ENCODE measurements at regions not wholly inside any gene's neighbourhood (a gene's known extent, or its start where the extent isn't known, plus 50 kb on each side); places are given as distances from the start of the nearest gene placed in this dataset.

GRCh38 chr1:238465449-238465848 is 574.7 kb upstream of the ZP4 start:
- peak overlapping the region; percentile 39 for H3K4me2 ChIP-seq (ENCODE audit: low read length)
- Mint-ChIP-seq H3K27ac (ENCODE audit: unreplicated experiment) (no peak overlapping the region), H3K9me3 (ENCODE audit: unreplicated experiment) (no peaks in the 10 kb centered on the region), H3K4me1 (ENCODE audit: low read depth, unreplicated experiment) (peaks cover 13% of the 10 kb centered on the region), H3K4me3 (ENCODE audit: unreplicated experiment) (no peak overlapping the region), H3K27me3 (ENCODE audit: low read depth, unreplicated experiment) (no peaks in the 10 kb centered on the region), H3K36me3 (ENCODE audit: low read depth, unreplicated experiment) (no peaks in the 10 kb centered on the region)
- no peak overlapping the region for H3K9ac ChIP-seq (ENCODE audit: low read length)
- H3K4me1 ChIP-seq (ENCODE audit: insufficient read depth, low read length), result peaks cover 7% of the 10 kb centered on the region
- no peak overlapping the region for H2AFZ ChIP-seq (ENCODE audit: low read depth, low read length)
- DNase-seq (ENCODE audit: low read depth) (peak; percentile 50), FAIRE-seq (no peak)
- no peak overlapping the region for H3K27ac ChIP-seq (ENCODE audit: low read depth, low read length)
- H3K27me3 ChIP-seq (ENCODE audit: insufficient read depth, low read length), result no peaks in the 10 kb centered on the region
- no peaks in the 10 kb centered on the region for H3K9me3 ChIP-seq (ENCODE audit: insufficient read depth, low read depth, low read length)
- H3K79me2 ChIP-seq (ENCODE audit: insufficient read depth, low read length), result no peaks in the 10 kb centered on the region
- no peak overlapping the region for H3K4me3 ChIP-seq (ENCODE audit: insufficient read depth, low read depth, low read length)
- H4K20me1 ChIP-seq (ENCODE audit: insufficient read depth, low read length), result no peaks in the 10 kb centered on the region
- TF ChIP-seq CTCF (IDR thresholded peaks at IDR 0.05; ENCODE audit: insufficient read depth, low read depth, low read length), result no peak
- TF ChIP-seq EZH2 (IDR thresholded peaks at IDR 0.05; ENCODE audit: insufficient read depth, low read length), result no peak
- H3K36me3 ChIP-seq (ENCODE audit: insufficient read depth, low read length), result no peaks in the 10 kb centered on the region

GRCh38 chr1:238458899-238459298 is 568.2 kb upstream of the ZP4 start:
- Histone ChIP-seq H3K36me3 (ENCODE audit: insufficient read depth, low read length) (no peaks in the 10 kb centered on the region), H3K4me2 (ENCODE audit: low read length) (no peak overlapping the region), H2AFZ (ENCODE audit: low read depth, low read length) (peak overlapping the region; percentile 19), H3K4me3 (ENCODE audit: insufficient read depth, low read depth, low read length) (no peak overlapping the region), H3K9ac (ENCODE audit: low read length) (no peak overlapping the region), H3K9me3 (ENCODE audit: insufficient read depth, low read depth, low read length) (no peaks in the 10 kb centered on the region), H3K4me1 (ENCODE audit: insufficient read depth, low read length) (no peaks in the 10 kb centered on the region), H3K27me3 (ENCODE audit: insufficient read depth, low read length) (no peaks in the 10 kb centered on the region), H4K20me1 (ENCODE audit: insufficient read depth, low read length) (no peaks in the 10 kb centered on the region), H3K27ac (ENCODE audit: low read depth, low read length) (no peak overlapping the region), H3K79me2 (ENCODE audit: insufficient read depth, low read length) (no peaks in the 10 kb centered on the region)
- Mint-ChIP-seq H3K9me3 (ENCODE audit: unreplicated experiment) (no peaks in the 10 kb centered on the region), H3K27me3 (ENCODE audit: low read depth, unreplicated experiment) (no peaks in the 10 kb centered on the region), H3K36me3 (ENCODE audit: low read depth, unreplicated experiment) (no peaks in the 10 kb centered on the region), H3K4me1 (ENCODE audit: low read depth, unreplicated experiment) (no peaks in the 10 kb centered on the region), H3K27ac (ENCODE audit: unreplicated experiment) (peak overlapping the region; percentile 47), H3K4me3 (ENCODE audit: unreplicated experiment) (no peak overlapping the region)
- FAIRE-seq, result no peak
- TF ChIP-seq CTCF (IDR thresholded peaks at IDR 0.05; ENCODE audit: insufficient read depth, low read depth, low read length) (no peak), EZH2 (IDR thresholded peaks at IDR 0.05; ENCODE audit: insufficient read depth, low read length) (no peak)
- no peak for DNase-seq (ENCODE audit: low read depth)

GRCh38 chr1:238457610-238458009 is 566.9 kb upstream of the ZP4 start:
- Mint-ChIP-seq H3K4me3 (ENCODE audit: unreplicated experiment) (no peak overlapping the region), H3K27me3 (ENCODE audit: low read depth, unreplicated experiment) (no peaks in the 10 kb centered on the region), H3K27ac (ENCODE audit: unreplicated experiment) (no peak overlapping the region)

More at GRCh38 chr1:238457610-238458009, 566.9 kb upstream of the ZP4 start:
- no peak overlapping the region for H2AFZ ChIP-seq (ENCODE audit: low read depth, low read length)
- Mint-ChIP-seq H3K36me3 (ENCODE audit: low read depth, unreplicated experiment) (no peaks in the 10 kb centered on the region), H3K9me3 (ENCODE audit: unreplicated experiment) (no peaks in the 10 kb centered on the region), H3K4me1 (ENCODE audit: low read depth, unreplicated experiment) (no peaks in the 10 kb centered on the region)
- no peaks in the 10 kb centered on the region for H3K79me2 ChIP-seq (ENCODE audit: insufficient read depth, low read length)
- no peaks in the 10 kb centered on the region for H3K9me3 ChIP-seq (ENCODE audit: insufficient read depth, low read depth, low read length)
- H3K36me3 ChIP-seq (ENCODE audit: insufficient read depth, low read length), result no peaks in the 10 kb centered on the region
- no peak overlapping the region for H3K27ac ChIP-seq (ENCODE audit: low read depth, low read length)
- H3K4me3 ChIP-seq (ENCODE audit: insufficient read depth, low read depth, low read length), result no peak overlapping the region
- H3K4me1 ChIP-seq (ENCODE audit: insufficient read depth, low read length), result no peaks in the 10 kb centered on the region
- no peak for TF ChIP-seq CTCF (IDR thresholded peaks at IDR 0.05; ENCODE audit: insufficient read depth, low read depth, low read length)
- no peak overlapping the region for H3K4me2 ChIP-seq (ENCODE audit: low read length)
- no peaks in the 10 kb centered on the region for H3K27me3 ChIP-seq (ENCODE audit: insufficient read depth, low read length)
- no peak for FAIRE-seq
- no peak overlapping the region for H3K9ac ChIP-seq (ENCODE audit: low read length)
- peak; percentile 32 for DNase-seq (ENCODE audit: low read depth)
- H4K20me1 ChIP-seq (ENCODE audit: insufficient read depth, low read length), result no peaks in the 10 kb centered on the region

Measured in astrocyte (in vitro differentiated cells and primary cell).